Kidney epithelial cell (primary cell): ENCODE measurements at regions not wholly inside any gene's neighbourhood (a gene's known extent, or its start where the extent isn't known, plus 50 kb on each side); places are given as distances from the start of the nearest gene placed in this dataset.

Experiments
- DNase-seq: peaks from one replicate; pipeline ENCODE4 v3.0.0-alpha.2; 2010; ENCODE audit warnings: low read depth
- H3K27me3 ChIP-seq: 2 replicates; pipeline ENCODE4 v1.6.0; 2011; ENCODE audit warnings: low read length; ENCODE audit not compliant: control insufficient read depth, insufficient read depth
- H3K36me3 ChIP-seq: 2 replicates; pipeline ENCODE4 v1.5.1; 2011; ENCODE audit warnings: low read length; ENCODE audit not compliant: control insufficient read depth, insufficient read depth
- H3K4me3 ChIP-seq: 2 replicates; pipeline ENCODE4 v1.5.1; 2011; ENCODE audit warnings: low read depth, mild to moderate bottlenecking, control low read depth, low read length
- CTCF ChIP-seq: IDR thresholded peaks from 2 replicates; pipeline ENCODE4 v1.5.1; 2011; ENCODE audit warnings: mild to moderate bottlenecking, moderate library complexity, low read length, control low read depth, inconsistent platforms; ENCODE audit not compliant: insufficient read depth, poor library complexity, severe bottlenecking

DNA sequence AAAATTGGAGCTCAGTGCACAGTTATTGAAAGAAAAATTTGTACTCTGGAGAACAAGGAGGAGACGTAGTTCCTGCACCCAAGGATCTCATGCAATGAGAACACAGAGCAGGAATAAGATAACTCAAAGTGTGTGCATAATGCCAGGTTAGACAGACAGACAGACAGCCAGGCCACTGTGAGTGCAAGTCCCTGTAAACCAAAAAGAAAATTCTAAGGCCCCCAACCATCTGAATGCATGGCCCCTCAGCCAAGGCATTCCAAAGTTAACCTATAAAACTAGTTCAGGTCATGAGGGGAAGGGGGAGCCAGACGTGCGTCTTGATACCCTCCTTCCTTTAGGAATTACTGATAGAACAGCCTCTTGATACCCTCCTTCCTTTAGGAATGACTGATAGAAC lies 94.5 kb upstream of the ENPP6 start:
- TF ChIP-seq CTCF = no peak
- no peak overlapping the region for H3K4me3 ChIP-seq
- H3K36me3 ChIP-seq = no peaks in the 10 kb centered on the region
- DNase-seq = no peak
- H3K27me3 ChIP-seq = no peaks in the 10 kb centered on the region

DNA sequence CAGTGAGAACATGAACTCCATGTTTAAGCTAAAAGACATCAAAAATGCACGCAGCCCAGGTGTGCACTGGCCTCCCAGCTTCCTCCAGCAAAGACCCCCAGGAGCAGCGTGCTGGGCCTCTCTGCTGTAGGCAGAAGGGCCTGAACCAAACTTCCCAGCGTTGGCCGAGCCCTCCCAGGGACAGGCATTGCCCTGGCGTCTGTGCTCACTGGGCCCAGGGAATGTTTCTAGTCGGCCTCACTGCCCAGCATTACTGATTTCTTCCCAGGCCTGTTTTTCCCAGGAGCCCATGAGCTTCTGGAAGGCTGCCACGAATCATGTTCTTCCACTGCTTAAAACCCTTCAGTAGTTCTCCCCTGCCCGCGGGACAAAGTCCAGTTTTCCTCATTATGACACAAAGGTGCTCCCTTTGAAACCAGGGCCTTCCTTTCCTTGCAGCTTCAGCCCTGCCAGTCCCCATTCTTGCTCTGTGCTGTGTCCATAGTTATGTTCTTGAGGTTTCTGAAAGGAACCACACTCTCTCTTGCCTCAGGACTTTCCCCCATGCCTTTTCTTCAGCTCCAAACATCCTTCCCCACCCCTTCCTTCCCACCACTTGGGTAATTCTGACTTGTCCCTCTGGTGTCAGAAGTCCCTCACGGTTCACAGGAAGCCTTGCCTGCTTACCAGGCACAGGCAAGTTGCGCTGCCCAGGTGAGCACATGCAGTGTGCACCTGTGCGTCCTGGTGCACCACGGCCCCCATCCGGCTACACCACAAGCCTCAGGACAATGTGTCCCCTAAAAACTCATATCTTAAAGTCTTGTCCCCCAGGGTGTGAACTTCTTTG lies 93.4 kb upstream of the ENPP6 start:
- H3K27me3 ChIP-seq = no peaks in the 10 kb centered on the region
- no peaks in the 10 kb centered on the region for H3K36me3 ChIP-seq
- no peak overlapping the region for H3K4me3 ChIP-seq
- no peak for DNase-seq
- TF ChIP-seq CTCF = no peak

- TF ChIP-seq CTCF = no peak
- no peak for DNase-seq
- H3K4me3 ChIP-seq = no peak overlapping the region
- no peaks in the 10 kb centered on the region for H3K27me3 ChIP-seq
- no peaks in the 10 kb centered on the region for H3K36me3 ChIP-seq
These were observed 92.5 kb upstream of the ENPP6 start for GRCh38 chr4:184310171-184310567.

DNA sequence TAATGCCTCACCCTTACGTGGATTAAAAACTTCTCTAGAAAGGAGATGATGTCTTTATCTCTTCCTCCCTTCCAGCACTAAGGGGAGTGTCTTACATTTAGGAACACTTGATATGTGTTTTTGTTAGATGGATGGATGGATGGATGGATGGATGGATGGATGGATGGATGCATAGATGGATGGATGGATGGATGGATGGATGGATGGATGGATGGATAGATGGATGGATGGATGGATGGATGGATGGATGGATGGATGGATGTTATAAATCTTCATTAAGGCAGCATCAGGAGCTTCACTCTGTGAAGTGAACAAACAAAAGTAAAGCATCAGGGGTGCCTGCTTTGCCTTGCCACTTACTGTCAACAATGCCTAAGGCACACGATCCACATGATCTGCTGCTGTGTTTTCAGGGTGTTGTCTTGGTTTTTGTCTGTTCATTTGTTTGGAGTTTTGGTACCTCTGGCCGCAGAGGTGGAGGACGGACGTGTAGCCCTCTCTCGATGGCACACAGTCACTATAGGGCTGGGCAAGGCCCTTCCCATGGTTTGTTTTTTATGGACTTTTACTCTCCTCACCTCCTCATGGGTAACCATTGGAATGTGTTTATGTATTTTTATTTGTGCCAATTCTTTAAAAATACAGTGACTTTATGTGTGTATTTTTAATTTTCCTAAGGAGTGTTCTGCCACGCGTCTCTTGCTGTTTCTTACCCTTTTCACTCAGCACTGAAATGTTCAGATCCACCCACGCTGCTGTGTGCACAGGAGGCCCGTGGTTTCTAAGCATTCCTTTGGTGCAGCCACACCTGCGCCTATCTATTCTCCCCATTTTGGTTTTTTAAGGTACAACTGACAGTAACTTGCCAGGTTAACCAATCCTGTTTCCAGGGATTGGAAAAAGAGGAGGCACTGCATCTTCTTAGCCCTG lies 91.8 kb upstream of the ENPP6 start:
- no peak for DNase-seq
- TF ChIP-seq CTCF = no peak
- H3K36me3 ChIP-seq = no peaks in the 10 kb centered on the region
- no peak overlapping the region for H3K4me3 ChIP-seq
- no peaks in the 10 kb centered on the region for H3K27me3 ChIP-seq

DNA sequence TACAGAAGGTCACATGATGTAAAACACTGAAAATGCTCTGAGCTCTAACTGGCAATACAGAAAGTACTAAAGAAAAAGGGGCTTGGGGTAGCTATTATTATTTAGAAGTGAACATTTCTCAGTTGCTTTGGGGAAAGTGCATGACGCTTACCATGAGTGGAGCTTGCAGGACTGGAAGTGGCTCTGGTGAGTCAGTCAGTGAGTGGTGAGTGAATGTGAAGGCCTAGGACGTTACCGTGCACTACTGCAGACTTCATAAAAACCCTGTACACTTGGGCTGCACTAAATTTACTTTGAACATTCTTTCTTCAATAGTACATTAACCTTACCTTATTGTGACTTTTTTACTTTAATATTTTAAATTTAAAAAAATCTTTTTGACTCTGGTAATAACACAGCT lies 89.3 kb upstream of the ENPP6 start:
- no peak for DNase-seq
- Histone ChIP-seq H3K4me3 (no peak overlapping the region), H3K36me3 (no peaks in the 10 kb centered on the region), H3K27me3 (no peaks in the 10 kb centered on the region)
- TF ChIP-seq CTCF = no peak
